Neuronal stem cell (in vitro differentiated cells): ENCODE measurements at regions not wholly inside any gene's neighbourhood (a gene's known extent, or its start where the extent isn't known, plus 50 kb on each side); places are given as distances from the start of the nearest gene placed in this dataset.
A peak's percentile ranks its signal among the peaks of the same experiment; 100 is the strongest.

Experiments used
- DNase-seq: peaks from one replicate; pipeline ENCODE4 v3.0.0-alpha.2; 2013; ENCODE audit warnings: low spot score
- H2AFZ ChIP-seq: one replicate; pipeline ENCODE4 v1.6.1; 2013; ENCODE audit warnings: mild to moderate bottlenecking, low read length, inconsistent platforms
- H2AK5ac ChIP-seq: 2 replicates; pipeline ENCODE4 v1.6.1; 2013; ENCODE audit warnings: low read depth, mild to moderate bottlenecking, inconsistent platforms, low read length, moderate library complexity, mixed read lengths
- H2BK120ac ChIP-seq: 2 replicates; pipeline ENCODE4 v1.6.1; 2013; ENCODE audit warnings: low read depth, mild to moderate bottlenecking, inconsistent platforms, low read length, moderate library complexity, mixed read lengths
- H2BK12ac ChIP-seq: one replicate; pipeline ENCODE4 v1.6.1; 2013; ENCODE audit warnings: low read length, inconsistent platforms
- H2BK15ac ChIP-seq: 2 replicates; pipeline ENCODE4 v1.6.1; 2013; ENCODE audit warnings: mild to moderate bottlenecking, low read length, inconsistent platforms, mixed read lengths
- H2BK5ac ChIP-seq: one replicate; pipeline ENCODE4 v1.6.1; 2013; ENCODE audit warnings: inconsistent platforms, mild to moderate bottlenecking, low read length, moderate library complexity
- H3K14ac ChIP-seq: one replicate; pipeline ENCODE4 v1.6.1; 2013; ENCODE audit warnings: low read length, inconsistent platforms
- H3K18ac ChIP-seq: 2 replicates; pipeline ENCODE4 v1.6.1; 2013; ENCODE audit warnings: low read length, inconsistent platforms
- H3K23ac ChIP-seq: 2 replicates; pipeline ENCODE4 v1.6.1; 2013; ENCODE audit warnings: low read depth, mild to moderate bottlenecking, mixed read lengths, low read length, inconsistent platforms; ENCODE audit not compliant: poor library complexity
- H3K27ac ChIP-seq: replicated peaks from 3 replicates; pipeline ENCODE4 v1.5.1; 2013; ENCODE audit warnings: low read length, inconsistent platforms
- H3K27me3 ChIP-seq, 3 experiments: 2 replicates each; pipeline ENCODE4 v1.6.1; 2013; ENCODE audit warnings: low read length in 3 of 3, mild to moderate bottlenecking in 2 of 3, inconsistent platforms in 1 of 3, low read depth in 1 of 3, mixed read lengths in 1 of 3, moderate library complexity in 1 of 3; ENCODE audit not compliant: control insufficient read depth in 3 of 3, insufficient read depth in 3 of 3
- H3K36me3 ChIP-seq, 2 donors: replicated peaks in 1 of 2; 2 replicates each; pipeline ENCODE4 v1.6.1; 2013; ENCODE audit warnings: low read length in 2 of 2; ENCODE audit not compliant: control insufficient read depth in 2 of 2, insufficient read depth in 2 of 2
- H3K4ac ChIP-seq: 2 replicates; pipeline ENCODE4 v1.6.1; 2013; ENCODE audit warnings: inconsistent platforms, mild to moderate bottlenecking, low read length, moderate library complexity
- H3K4me1 ChIP-seq, 2 donors: 1 replicate in 1 of 2; 2 replicates in 1 of 2; pipeline ENCODE4 v1.6.1; 2013; ENCODE audit warnings: low read length in 2 of 2, low read depth in 1 of 2; ENCODE audit not compliant: control insufficient read depth in 2 of 2, insufficient read depth in 1 of 2
- H3K4me2 ChIP-seq: one replicate; pipeline ENCODE4 v1.6.1; 2013; ENCODE audit warnings: mild to moderate bottlenecking, low read length, inconsistent platforms; ENCODE audit not compliant: insufficient read depth, poor library complexity, severe bottlenecking
- H3K4me3 ChIP-seq, 2 donors: 2 replicates each; pipeline ENCODE4 v1.5.1; 2013; ENCODE audit warnings: low read length in 2 of 2, mild to moderate bottlenecking in 2 of 2, inconsistent platforms in 1 of 2, moderate library complexity in 1 of 2
- H3K79me1 ChIP-seq: one replicate; pipeline ENCODE4 v1.6.1; 2013; ENCODE audit warnings: low read depth, mild to moderate bottlenecking, inconsistent platforms, low read length, moderate library complexity
- H3K9ac ChIP-seq: one replicate; pipeline ENCODE4 v1.6.1; 2013; ENCODE audit warnings: mild to moderate bottlenecking, low read depth, low read length, inconsistent platforms; ENCODE audit not compliant: poor library complexity
- H3K9me3 ChIP-seq, 2 donors: replicated peaks in 1 of 2; 2 replicates each; pipeline versions ENCODE3 to v1.6.1; 2013; ENCODE audit warnings: low read length in 2 of 2, mild to moderate bottlenecking in 2 of 2, inconsistent platforms in 1 of 2, low read depth in 1 of 2, mixed read lengths in 1 of 2, moderate library complexity in 1 of 2; ENCODE audit not compliant: control insufficient read depth in 2 of 2, insufficient read depth in 1 of 2
- H4K8ac ChIP-seq: one replicate; pipeline ENCODE4 v1.6.1; 2013; ENCODE audit warnings: low read depth, mild to moderate bottlenecking, inconsistent platforms, low read length, moderate library complexity
- H4K91ac ChIP-seq: one replicate; pipeline ENCODE4 v1.6.1; 2013; ENCODE audit warnings: low read length, low read depth, mild to moderate bottlenecking, inconsistent platforms; ENCODE audit not compliant: poor library complexity
- WGBS, 2 donors: extraction: QIAGEN DNeasy Blood & Tissue Kit; methylation state at CpG; one replicate each; pipeline ENCODE4 v1.1.7; 2013; ENCODE audit warnings: missing lambda C conversion rate in 2 of 2, mixed read lengths in 1 of 2; ENCODE audit not compliant: insufficient read length in 2 of 2, insufficient replicate concordance in 1 of 2; ENCODE audit errors: extremely low coverage in 2 of 2; 5-methylcytosine and 5-hydroxymethylcytosine counted together

GRCh38 chr1:234898455-234899033, 230.1 kb downstream of the TOMM20 start:
- no peak overlapping the region for H2AK5ac ChIP-seq
- no peak overlapping the region for H3K4ac ChIP-seq
- no peak for DNase-seq
- H3K27ac ChIP-seq, result no peak overlapping the region
- H3K18ac ChIP-seq, result no peak overlapping the region
- no peak overlapping the region for H4K8ac ChIP-seq
- H3K79me1 ChIP-seq, result no peaks in the 10 kb centered on the region
- WGBS, 2 donors, result no CpG with 5 or more reads among the region's 9 CpGs
- H4K91ac ChIP-seq, result no peak overlapping the region
- no peak overlapping the region for H2BK120ac ChIP-seq
- H3K4me1 ChIP-seq, result peaks cover 0 to 5% of the 10 kb centered on the region in 2 donors
- H3K27me3 ChIP-seq, result no peaks in the 10 kb centered on the region
- no peaks in the 10 kb centered on the region for H3K36me3 ChIP-seq
- peak overlapping the region; percentile 44 for H3K23ac ChIP-seq
- no peak overlapping the region for H3K4me3 ChIP-seq
- no peak overlapping the region for H3K14ac ChIP-seq
- H3K9ac ChIP-seq, result no peak overlapping the region
- no peak overlapping the region for H3K4me2 ChIP-seq
- no peak overlapping the region for H2BK5ac ChIP-seq
- peaks cover 0 to 1% of the 10 kb centered on the region in 2 donors for H3K9me3 ChIP-seq
- no peak overlapping the region for H2AFZ ChIP-seq
- H2BK12ac ChIP-seq, result no peak overlapping the region
- H2BK15ac ChIP-seq, result no peak overlapping the region

- Histone ChIP-seq H3K27me3 (no peaks in the 10 kb centered on the region), H3K4me1 (peaks cover 0 to 5% of the 10 kb centered on the region in 2 donors), H3K9ac (no peak overlapping the region), H3K36me3 (no peaks in the 10 kb centered on the region), H3K23ac (no peak overlapping the region), H3K4ac (no peak overlapping the region), H3K27ac (no peak overlapping the region), H2AFZ (no peak overlapping the region), H2BK5ac (no peak overlapping the region), H2AK5ac (no peak overlapping the region), H3K9me3 (peaks cover 0 to 1% of the 10 kb centered on the region in 2 donors), H3K14ac (no peak overlapping the region), H2BK12ac (no peak overlapping the region), H4K91ac (no peak overlapping the region), H3K4me2 (no peak overlapping the region), H3K4me3 (no peak overlapping the region), H3K79me1 (no peaks in the 10 kb centered on the region), H4K8ac (no peak overlapping the region), H3K18ac (no peak overlapping the region), H2BK120ac (no peak overlapping the region), H2BK15ac (no peak overlapping the region)
- no peak for DNase-seq
- no CpG with 5 or more reads among the region's 10 CpGs for WGBS, 2 donors
These were observed 230.7 kb downstream of the TOMM20 start for GRCh38 chr1:234897754-234898454.

- H3K9ac ChIP-seq, result no peak overlapping the region
- H3K4ac ChIP-seq, result no peak overlapping the region
- no peak overlapping the region for H3K23ac ChIP-seq
- H3K18ac ChIP-seq, result no peak overlapping the region
- no peak overlapping the region for H3K4me2 ChIP-seq
- no peak overlapping the region for H2AFZ ChIP-seq
- no CpG with 5 or more reads among the region's 4 CpGs for WGBS, 2 donors
- no peak overlapping the region for H2AK5ac ChIP-seq
- DNase-seq, result no peak
- no peak overlapping the region for H2BK15ac ChIP-seq
- no peak overlapping the region for H2BK12ac ChIP-seq
- H3K9me3 ChIP-seq, result peaks cover 0 to 1% of the 10 kb centered on the region in 2 donors
- no peak overlapping the region for H3K4me3 ChIP-seq
- no peaks in the 10 kb centered on the region for H3K79me1 ChIP-seq
- H3K27ac ChIP-seq, result no peak overlapping the region
- H4K8ac ChIP-seq, result no peak overlapping the region
- H4K91ac ChIP-seq, result no peak overlapping the region
- H3K36me3 ChIP-seq, result no peaks in the 10 kb centered on the region
- no peak overlapping the region for H2BK120ac ChIP-seq
- H2BK5ac ChIP-seq, result no peak overlapping the region
- H3K14ac ChIP-seq, result no peak overlapping the region
- H3K4me1 ChIP-seq, result peaks cover 0 to 5% of the 10 kb centered on the region in 2 donors
- no peaks in the 10 kb centered on the region for H3K27me3 ChIP-seq
These were observed 231.3 kb downstream of the TOMM20 start for GRCh38 chr1:234897390-234897749.

- Histone ChIP-seq H2AK5ac (no peak overlapping the region), H3K14ac (no peak overlapping the region), H3K27me3 (no peaks in the 10 kb centered on the region), H4K91ac (no peak overlapping the region), H3K36me3 (no peaks in the 10 kb centered on the region), H3K4ac (no peak overlapping the region), H2BK120ac (no peak overlapping the region), H2AFZ (no peak overlapping the region), H3K9me3 (peaks cover 0 to 1% of the 10 kb centered on the region in 2 donors), H3K18ac (no peak overlapping the region), H3K79me1 (no peaks in the 10 kb centered on the region), H2BK5ac (no peak overlapping the region), H3K23ac (no peak overlapping the region), H3K4me3 (no peak overlapping the region), H2BK15ac (no peak overlapping the region), H3K4me2 (no peak overlapping the region), H2BK12ac (no peak overlapping the region), H3K27ac (no peak overlapping the region), H4K8ac (no peak overlapping the region), H3K9ac (no peak overlapping the region), H3K4me1 (peaks cover 0 to 5% of the 10 kb centered on the region in 2 donors)
- no CpG with 5 or more reads among the region's 15 CpGs for WGBS, 2 donors
- no peak for DNase-seq
These were observed 231.9 kb downstream of the TOMM20 start for GRCh38 chr1:234896477-234897389.
